ENCODE measurements at regions not wholly inside any gene's neighbourhood (a gene's known extent, or its start where the extent isn't known, plus 50 kb on each side); places are given as distances from the start of the nearest gene placed in this dataset.

DNA sequence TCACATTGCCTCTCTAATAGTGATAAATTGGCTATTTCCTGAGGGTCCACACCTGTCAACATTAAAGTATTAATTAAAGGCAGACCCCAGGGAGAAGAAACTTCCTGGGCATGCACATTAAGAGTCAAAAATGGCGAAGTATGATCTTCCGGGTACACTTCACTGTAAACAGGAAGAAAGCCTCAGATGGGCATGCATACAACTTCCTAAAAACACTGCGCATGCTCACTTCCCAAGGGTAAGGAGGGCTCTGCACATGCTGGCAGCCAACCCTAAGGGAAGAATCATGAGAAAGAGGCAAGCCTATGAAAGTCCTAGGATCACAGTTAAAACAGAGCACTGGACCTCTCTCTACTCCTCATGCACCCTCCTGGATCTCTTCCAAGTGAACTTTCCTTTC, 80.1 kb upstream of the IMMP2L start:
- Histone ChIP-seq H3K4me1 (no peaks in the 10 kb centered on the region), H3K4me3 (no peak overlapping the region), H3K27ac (no peak overlapping the region), H3K36me3 (no peaks in the 10 kb centered on the region), H3K27me3 (no peaks in the 10 kb centered on the region), H3K9me3 (no peaks in the 10 kb centered on the region)
- DNase-seq = no peak
- whole genome bisulfite sequencing, 2 donors = 72 to 81% methylated on average over 3 of the region's 3 CpGs
- TF ChIP-seq EP300 (IDR thresholded peaks at IDR 0.05) (no peak), POLR2A (IDR thresholded peaks at IDR 0.05) (no peak)
- TF ChIP-seq, protein P1, sequence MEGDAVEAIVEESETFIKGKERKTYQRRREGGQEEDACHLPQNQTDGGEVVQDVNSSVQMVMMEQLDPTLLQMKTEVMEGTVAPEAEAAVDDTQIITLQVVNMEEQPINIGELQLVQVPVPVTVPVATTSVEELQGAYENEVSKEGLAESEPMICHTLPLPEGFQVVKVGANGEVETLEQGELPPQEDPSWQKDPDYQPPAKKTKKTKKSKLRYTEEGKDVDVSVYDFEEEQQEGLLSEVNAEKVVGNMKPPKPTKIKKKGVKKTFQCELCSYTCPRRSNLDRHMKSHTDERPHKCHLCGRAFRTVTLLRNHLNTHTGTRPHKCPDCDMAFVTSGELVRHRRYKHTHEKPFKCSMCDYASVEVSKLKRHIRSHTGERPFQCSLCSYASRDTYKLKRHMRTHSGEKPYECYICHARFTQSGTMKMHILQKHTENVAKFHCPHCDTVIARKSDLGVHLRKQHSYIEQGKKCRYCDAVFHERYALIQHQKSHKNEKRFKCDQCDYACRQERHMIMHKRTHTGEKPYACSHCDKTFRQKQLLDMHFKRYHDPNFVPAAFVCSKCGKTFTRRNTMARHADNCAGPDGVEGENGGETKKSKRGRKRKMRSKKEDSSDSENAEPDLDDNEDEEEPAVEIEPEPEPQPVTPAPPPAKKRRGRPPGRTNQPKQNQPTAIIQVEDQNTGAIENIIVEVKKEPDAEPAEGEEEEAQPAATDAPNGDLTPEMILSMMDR (IDR thresholded peaks at IDR 0.05) = no peak
- intact Hi-C loops (cut with DNase I) = no loop called here

DNA sequence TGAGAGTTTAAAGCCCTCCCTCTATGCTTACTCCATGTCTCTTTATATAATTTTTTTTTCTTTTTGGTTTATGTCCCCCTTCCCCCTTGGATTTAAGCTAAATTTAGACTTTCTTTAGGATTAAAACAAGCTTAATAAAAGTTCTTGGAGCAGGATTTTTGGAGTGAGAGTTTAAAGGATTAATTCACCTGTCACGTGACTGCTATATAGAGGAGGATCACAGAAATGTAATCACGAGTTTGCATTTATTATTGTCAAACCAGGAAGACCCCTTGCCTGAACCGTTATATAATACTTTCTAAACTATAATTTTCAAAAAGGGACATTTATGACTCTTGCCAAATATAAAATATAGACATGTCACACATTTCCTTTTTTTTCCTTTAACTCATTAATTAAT, 78.1 kb upstream of the IMMP2L start:
- TF ChIP-seq POLR2A (IDR thresholded peaks at IDR 0.05) = no peak
- no peak for TF ChIP-seq POLR2AphosphoS5 (IDR thresholded peaks at IDR 0.05)
- TF ChIP-seq, protein P1 (IDR thresholded peaks at IDR 0.05) = no peak
- TF ChIP-seq EP300 (IDR thresholded peaks at IDR 0.05) = no peak
- H3K4me3 ChIP-seq = no peak overlapping the region
- H3K36me3 ChIP-seq = no peaks in the 10 kb centered on the region
- WGBS, 2 donors = 33 to 50% methylated on average over 3 of the region's 3 CpGs
- DNase-seq = no peak
- no peaks in the 10 kb centered on the region for H3K27me3 ChIP-seq
- H3K9me3 ChIP-seq = no peaks in the 10 kb centered on the region
- intact Hi-C loops (cut with DNase I) = no loop called here
- H3K27ac ChIP-seq = no peak overlapping the region
- H3K4me1 ChIP-seq = no peaks in the 10 kb centered on the region

- Histone ChIP-seq H3K36me3 (no peaks in the 10 kb centered on the region), H3K9me3 (no peaks in the 10 kb centered on the region), H3K27ac (no peak overlapping the region), H3K4me3 (no peak overlapping the region), H3K4me1 (no peaks in the 10 kb centered on the region), H3K27me3 (no peaks in the 10 kb centered on the region)
- intact Hi-C loops (cut with DNase I) = no loop called here
- 50 to 66% methylated on average over 2 of the region's 2 CpGs for WGBS, 2 donors
- TF ChIP-seq, protein P1 (IDR thresholded peaks at IDR 0.05) = no peak
- TF ChIP-seq EP300 (IDR thresholded peaks at IDR 0.05) (no peak), POLR2AphosphoS5 (IDR thresholded peaks at IDR 0.05) (peak in 3 of 4 donors; percentile 28 to 55 (median 53)), POLR2A (IDR thresholded peaks at IDR 0.05) (no peak)
- no peak for DNase-seq
Observed at GRCh38 chr7:111639934-111640333, 77.6 kb upstream of the IMMP2L start.

DNA sequence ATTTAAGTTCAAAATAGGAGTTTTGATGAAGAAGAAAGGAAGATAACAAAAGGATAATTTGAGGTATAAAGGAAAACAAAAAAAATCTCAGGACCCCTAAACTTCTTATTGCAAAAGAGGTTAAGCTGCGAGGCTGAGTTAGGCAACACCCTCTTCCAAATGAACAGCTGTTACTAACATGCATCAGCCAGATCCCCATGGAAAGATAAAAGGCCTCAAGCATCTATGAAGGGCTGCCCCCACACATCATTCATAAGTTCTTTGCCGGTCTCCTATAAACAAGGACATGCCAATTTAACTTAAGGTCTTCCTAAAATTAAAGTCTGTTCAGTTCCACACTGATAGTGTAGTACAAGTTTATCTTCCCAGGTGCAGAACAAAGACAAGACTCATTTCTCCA, 75.8 kb upstream of the IMMP2L start:
- Histone ChIP-seq H3K4me1 (no peaks in the 10 kb centered on the region), H3K27me3 (no peaks in the 10 kb centered on the region), H3K36me3 (no peaks in the 10 kb centered on the region), H3K27ac (no peak overlapping the region), H3K4me3 (no peak overlapping the region), H3K9me3 (no peaks in the 10 kb centered on the region)
- DNase-seq = no peak
- TF ChIP-seq POLR2A (IDR thresholded peaks at IDR 0.05) = no peak
- no peak for TF ChIP-seq EP300 (IDR thresholded peaks at IDR 0.05)
- TF ChIP-seq POLR2AphosphoS5 (IDR thresholded peaks at IDR 0.05) = no peak
- TF ChIP-seq, protein P1 (IDR thresholded peaks at IDR 0.05) = no peak
- WGBS, 2 donors = 56 to 71% methylated on average over 2 of the region's 2 CpGs
- intact Hi-C loops (cut with DNase I) = no loop called here

DNA sequence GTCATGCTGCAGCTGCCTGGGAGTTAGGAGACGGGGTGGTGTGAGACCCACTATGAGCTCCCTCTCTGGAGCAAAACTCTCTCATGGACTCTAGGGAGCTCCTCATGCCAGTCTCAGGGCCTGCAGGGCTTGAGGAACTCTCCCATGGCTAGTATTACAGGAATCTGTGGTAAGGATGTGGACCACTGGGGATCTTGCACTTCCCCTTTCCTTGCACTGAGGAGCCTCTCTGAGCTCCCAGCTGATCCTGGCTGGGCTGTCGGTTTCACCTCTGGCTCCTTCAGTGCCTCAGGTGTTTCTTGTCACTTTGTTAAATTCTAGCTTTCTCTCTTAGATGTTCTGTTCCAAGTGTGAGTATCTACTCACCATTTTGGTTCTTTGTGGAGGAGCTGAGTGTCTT, 71.6 kb upstream of the IMMP2L start:
- H3K27ac ChIP-seq = no peak overlapping the region
- no peaks in the 10 kb centered on the region for H3K27me3 ChIP-seq
- DNase-seq = no peak
- H3K9me3 ChIP-seq = peaks cover 0 to 2% (median 0%) of the 10 kb centered on the region in 4 donors
- intact Hi-C loops (cut with DNase I) = no loop called here
- no peak for TF ChIP-seq EP300 (IDR thresholded peaks at IDR 0.05)
- TF ChIP-seq POLR2AphosphoS5 (IDR thresholded peaks at IDR 0.05) = no peak
- TF ChIP-seq POLR2A (IDR thresholded peaks at IDR 0.05) = no peak
- TF ChIP-seq, protein P1 (IDR thresholded peaks at IDR 0.05) = no peak
- no peak overlapping the region for H3K4me3 ChIP-seq
- no peaks in the 10 kb centered on the region for H3K4me1 ChIP-seq
- H3K36me3 ChIP-seq = no peaks in the 10 kb centered on the region
- 68 to 70% methylated on average over 2 of the region's 2 CpGs for WGBS, 2 donors

Data from sigmoid colon (tissue), 6 donors.